ENCODE measurements at regions not wholly inside any gene's neighbourhood (a gene's known extent, or its start where the extent isn't known, plus 50 kb on each side); places are given as distances from the start of the nearest gene placed in this dataset.

DNA sequence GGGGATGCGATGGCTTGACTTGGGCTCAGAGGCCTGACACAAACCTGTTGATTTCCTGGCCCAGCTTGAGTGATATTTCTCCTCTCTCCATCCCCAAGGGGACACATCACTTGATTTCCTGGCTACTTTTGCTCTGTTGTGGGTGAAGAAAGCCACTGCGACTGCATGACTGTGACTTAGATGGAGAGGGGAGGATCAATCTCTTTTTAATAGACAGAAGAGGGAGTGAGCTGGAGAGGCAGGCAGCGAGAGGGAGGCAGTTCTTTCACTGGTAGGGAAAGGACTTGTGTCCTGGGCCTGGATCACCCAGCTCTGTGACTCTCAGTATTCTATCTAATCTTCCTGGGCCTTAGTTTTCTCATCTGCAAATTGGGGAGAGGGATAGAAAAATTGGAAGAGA is 189.8 kb upstream of the RGMA start:
- no peak overlapping the region for H2BK5ac ChIP-seq (ENCODE audit: low read depth, low read length, poor library complexity, severe bottlenecking)
- H3K9me1 ChIP-seq (ENCODE audit: insufficient read depth, low read length) = no peaks in the 10 kb centered on the region
- intact Hi-C loops (cut with micrococcal nuclease) (no loop called here), dilution Hi-C loops (cut with HindIII; ENCODE audit: low sequenced_read_pairs, unreplicated experiment) (no loop called here), in situ Hi-C loops (cut with MboI; ENCODE audit: low sequenced_read_pairs) (no loop called here)
- CTCF ChIA-PET = no interaction called here
- no peak overlapping the region for H3K27ac ChIP-seq (ENCODE audit: insufficient read depth, low read length)
- no peak overlapping the region for H2BK20ac ChIP-seq (ENCODE audit: low read depth, low read length)
- H3K79me1 ChIP-seq (ENCODE audit: low read depth in 1 of 2, low read length in 2 of 2) = no peaks in the 10 kb centered on the region
- H4K8ac ChIP-seq (ENCODE audit: low read depth in 2 of 2, low read length in 2 of 2) = no peak overlapping the region
- H3K23ac ChIP-seq (ENCODE audit: low read depth, low read length) = no peak overlapping the region
- peaks cover 37% of the 10 kb centered on the region for H3K9me3 ChIP-seq (ENCODE audit: control insufficient read depth, insufficient read depth, low read length)
- no peak overlapping the region for H2AFZ ChIP-seq (replicated peaks; ENCODE audit: low read length, poor library complexity)
- ATAC-seq (ENCODE audit: low read depth) (no peak), DNase-seq (no peak)
- H2AK9ac ChIP-seq (replicated peaks; ENCODE audit: low read depth, low read length, poor library complexity) = no peak overlapping the region
- H3K27me3 ChIP-seq (ENCODE audit: control insufficient read depth, insufficient read depth, low read length) = no peaks in the 10 kb centered on the region
- no peak overlapping the region for H2BK15ac ChIP-seq (ENCODE audit: low read depth, low read length)
- H4K5ac ChIP-seq (ENCODE audit: low read depth, low read length) = no peak overlapping the region
- WGBS, 2 experiments (ENCODE audit: extremely low coverage in 2 of 2, insufficient read length in 1 of 2) = no CpG with 5 or more reads among the region's 3 CpGs
- no peak overlapping the region for H3K9ac ChIP-seq (ENCODE audit: low read depth, low read length)
- H3K4ac ChIP-seq (ENCODE audit: low read depth, low read length) = no peak overlapping the region
- no peak overlapping the region for H3K56ac ChIP-seq (ENCODE audit: extremely low read depth, insufficient read depth, low read length)
- H3K4me2 ChIP-seq (ENCODE audit: low read depth, low read length) = no peak overlapping the region
- POLR2A ChIA-PET (ENCODE audit: unreplicated experiment) = no interaction called here
- no peak overlapping the region for H3K14ac ChIP-seq (replicated peaks; ENCODE audit: low read depth, low read length)
- no TSS peak for BruUV-seq (replicated peaks)
- H2AK5ac ChIP-seq (ENCODE audit: low read depth, low read length) = no peak overlapping the region
- no peak overlapping the region for H2BK120ac ChIP-seq (ENCODE audit: low read depth, low read length)
- TF ChIP-seq SMC3 (IDR thresholded peaks at IDR 0.05; ENCODE audit: low read depth, low read length) = no peak
- no peak for TF ChIP-seq MAZ (IDR thresholded peaks at IDR 0.05; ENCODE audit: borderline replicate concordance, low read depth, low read length)
- no peak for TF ChIP-seq CHD1 (IDR thresholded peaks at IDR 0.05; ENCODE audit: low read depth, low read length)
- no peak for TF ChIP-seq RCOR1 (IDR thresholded peaks at IDR 0.05; ENCODE audit: insufficient replicate concordance, low read length)
- no peak for TF ChIP-seq POLR2A (IDR thresholded peaks at IDR 0.05; ENCODE audit: low read depth, low read length)
- TF ChIP-seq, protein P1, sequence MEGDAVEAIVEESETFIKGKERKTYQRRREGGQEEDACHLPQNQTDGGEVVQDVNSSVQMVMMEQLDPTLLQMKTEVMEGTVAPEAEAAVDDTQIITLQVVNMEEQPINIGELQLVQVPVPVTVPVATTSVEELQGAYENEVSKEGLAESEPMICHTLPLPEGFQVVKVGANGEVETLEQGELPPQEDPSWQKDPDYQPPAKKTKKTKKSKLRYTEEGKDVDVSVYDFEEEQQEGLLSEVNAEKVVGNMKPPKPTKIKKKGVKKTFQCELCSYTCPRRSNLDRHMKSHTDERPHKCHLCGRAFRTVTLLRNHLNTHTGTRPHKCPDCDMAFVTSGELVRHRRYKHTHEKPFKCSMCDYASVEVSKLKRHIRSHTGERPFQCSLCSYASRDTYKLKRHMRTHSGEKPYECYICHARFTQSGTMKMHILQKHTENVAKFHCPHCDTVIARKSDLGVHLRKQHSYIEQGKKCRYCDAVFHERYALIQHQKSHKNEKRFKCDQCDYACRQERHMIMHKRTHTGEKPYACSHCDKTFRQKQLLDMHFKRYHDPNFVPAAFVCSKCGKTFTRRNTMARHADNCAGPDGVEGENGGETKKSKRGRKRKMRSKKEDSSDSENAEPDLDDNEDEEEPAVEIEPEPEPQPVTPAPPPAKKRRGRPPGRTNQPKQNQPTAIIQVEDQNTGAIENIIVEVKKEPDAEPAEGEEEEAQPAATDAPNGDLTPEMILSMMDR (conservative IDR thresholded peaks at IDR 0.05; ENCODE audit: low read depth, low read length) = no peak
- TF ChIP-seq BHLHE40 (IDR thresholded peaks at IDR 0.05; ENCODE audit: low read depth, low read length) = no peak
- no peak for TF ChIP-seq MAFK (IDR thresholded peaks at IDR 0.05; ENCODE audit: low read depth, low read length)
- no peak for TF ChIP-seq CEBPB (IDR thresholded peaks at IDR 0.05; ENCODE audit: low read depth, low read length)
- no peak for TF ChIP-seq ELK1 (IDR thresholded peaks at IDR 0.05; ENCODE audit: borderline replicate concordance, low read depth, low read length)
- no peak for TF ChIP-seq NFE2L2 (IDR thresholded peaks at IDR 0.05; ENCODE audit: low read depth, low read length)
- no peak for TF ChIP-seq RAD21 (IDR thresholded peaks at IDR 0.05; ENCODE audit: low read length)
- TF ChIP-seq MXI1 (IDR thresholded peaks at IDR 0.05; ENCODE audit: borderline replicate concordance, low read depth, low read length) = no peak
- TF ChIP-seq RFX5 (IDR thresholded peaks at IDR 0.05; ENCODE audit: low read depth, low read length) = no peak
- no peak for TF ChIP-seq FOS (IDR thresholded peaks at IDR 0.05; ENCODE audit: low read depth, low read length)
- no peaks in the 10 kb centered on the region for H3K4me1 ChIP-seq (ENCODE audit: control insufficient read depth, insufficient read depth, low read length)
- H3K36me3 ChIP-seq (ENCODE audit: control insufficient read depth, insufficient read depth, low read length) = no peaks in the 10 kb centered on the region
- no peaks in the 10 kb centered on the region for H4K20me1 ChIP-seq (ENCODE audit: insufficient read depth, low read length)
- H3K18ac ChIP-seq (ENCODE audit: low read depth, low read length) = no peak overlapping the region
- H4K91ac ChIP-seq (ENCODE audit: insufficient read depth, low read depth, low read length) = no peak overlapping the region
- no peak overlapping the region for H3K4me3 ChIP-seq (ENCODE audit: insufficient read depth, low read depth, low read length)
